Lower leg skin (tissue), 3 donors: ENCODE measurements at regions not wholly inside any gene's neighbourhood (a gene's known extent, or its start where the extent isn't known, plus 50 kb on each side); places are given as distances from the start of the nearest gene placed in this dataset.

ENCODE experiments used
- POLR2A ChIP-seq, 2 donors: fragments of 450-650 bp; IDR thresholded peaks; one replicate each; pipeline ENCODE4 v1.6.1; 2016 to 2017; ENCODE audit warnings: antibody characterized with exemption in 2 of 2, mild to moderate bottlenecking in 1 of 2, moderate library complexity in 1 of 2
- TF ChIP-seq, protein P1 (sequence below), 3 donors: fragments of 450-650 bp; IDR thresholded peaks; one replicate each; pipeline ENCODE4 v1.5.1; 2016; ENCODE audit warnings: antibody characterized with exemption in 3 of 3, mild to moderate bottlenecking in 3 of 3, moderate library complexity in 2 of 3

DNA sequence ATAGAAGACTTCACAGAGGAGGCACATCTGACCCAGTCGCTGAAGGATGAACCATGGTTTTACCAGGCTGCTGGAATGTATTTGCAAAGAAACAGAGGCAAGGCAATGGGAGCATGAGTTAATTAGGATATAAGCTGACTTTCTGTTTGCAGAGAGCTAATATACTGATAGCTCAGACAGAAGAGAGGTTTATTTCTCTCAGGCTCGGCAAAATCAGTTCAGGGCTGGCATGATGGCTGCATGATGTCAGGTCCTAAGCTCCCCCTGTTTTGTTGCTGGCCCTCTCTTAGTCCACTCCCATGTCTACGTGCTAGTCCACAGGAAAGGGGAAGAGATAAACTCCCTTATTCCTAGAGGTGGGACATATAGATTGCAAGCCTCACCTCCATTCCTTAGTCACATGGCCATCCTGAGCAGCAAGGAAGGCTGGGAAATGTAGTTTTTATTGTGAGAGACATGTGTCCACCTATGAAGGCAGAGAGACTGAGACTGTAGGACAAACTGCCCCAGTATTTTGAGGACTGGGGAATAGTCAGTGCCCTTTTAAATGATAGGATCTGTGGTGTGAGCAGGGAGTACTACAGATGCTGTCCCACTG, 224.5 kb downstream of the VRK1 start:
- TF ChIP-seq, protein P1, sequence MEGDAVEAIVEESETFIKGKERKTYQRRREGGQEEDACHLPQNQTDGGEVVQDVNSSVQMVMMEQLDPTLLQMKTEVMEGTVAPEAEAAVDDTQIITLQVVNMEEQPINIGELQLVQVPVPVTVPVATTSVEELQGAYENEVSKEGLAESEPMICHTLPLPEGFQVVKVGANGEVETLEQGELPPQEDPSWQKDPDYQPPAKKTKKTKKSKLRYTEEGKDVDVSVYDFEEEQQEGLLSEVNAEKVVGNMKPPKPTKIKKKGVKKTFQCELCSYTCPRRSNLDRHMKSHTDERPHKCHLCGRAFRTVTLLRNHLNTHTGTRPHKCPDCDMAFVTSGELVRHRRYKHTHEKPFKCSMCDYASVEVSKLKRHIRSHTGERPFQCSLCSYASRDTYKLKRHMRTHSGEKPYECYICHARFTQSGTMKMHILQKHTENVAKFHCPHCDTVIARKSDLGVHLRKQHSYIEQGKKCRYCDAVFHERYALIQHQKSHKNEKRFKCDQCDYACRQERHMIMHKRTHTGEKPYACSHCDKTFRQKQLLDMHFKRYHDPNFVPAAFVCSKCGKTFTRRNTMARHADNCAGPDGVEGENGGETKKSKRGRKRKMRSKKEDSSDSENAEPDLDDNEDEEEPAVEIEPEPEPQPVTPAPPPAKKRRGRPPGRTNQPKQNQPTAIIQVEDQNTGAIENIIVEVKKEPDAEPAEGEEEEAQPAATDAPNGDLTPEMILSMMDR (IDR thresholded peaks at IDR 0.05), result no peak
- TF ChIP-seq POLR2A (IDR thresholded peaks at IDR 0.05), result no peak
